ENCODE measurements at regions not wholly inside any gene's neighbourhood (a gene's known extent, or its start where the extent isn't known, plus 50 kb on each side); places are given as distances from the start of the nearest gene placed in this dataset.

- Histone ChIP-seq H3K4me1 (ENCODE audit: insufficient read depth, low read length) (peaks cover 5% of the 10 kb centered on the region), H3K9me3 (ENCODE audit: low read depth, low read length) (no peaks in the 10 kb centered on the region), H3K36me3 (ENCODE audit: insufficient read depth, low read length) (no peaks in the 10 kb centered on the region), H3K27me3 (ENCODE audit: insufficient read depth, low read length) (no peaks in the 10 kb centered on the region), H2AFZ (ENCODE audit: low read length) (no peak overlapping the region), H3K4me2 (ENCODE audit: insufficient read depth, low read length) (no peak overlapping the region), H3K4me3 (ENCODE audit: insufficient read depth, low read length) (no peak overlapping the region), H3K27ac (ENCODE audit: low read depth, low read length) (no peak overlapping the region), H3K79me2 (ENCODE audit: insufficient read depth, low read length) (no peaks in the 10 kb centered on the region), H4K20me1 (ENCODE audit: insufficient read depth, low read length) (no peaks in the 10 kb centered on the region)
- no peak for TF ChIP-seq CTCF (IDR thresholded peaks at IDR 0.05; ENCODE audit: extremely low read depth, low read depth, low read length)
- no peak for DNase-seq (ENCODE audit: insufficient read length, low spot score, missing footprints)
Measured at GRCh38 chr12:92419201-92419600, 273.6 kb upstream of the BTG1 start.

GRCh38 chr12:92418381-92418780, 272.7 kb upstream of the BTG1 start:
- H2AFZ ChIP-seq (ENCODE audit: low read length): no peak overlapping the region
- no peak overlapping the region for H3K4me3 ChIP-seq (ENCODE audit: insufficient read depth, low read length)
- no peaks in the 10 kb centered on the region for H3K9me3 ChIP-seq (ENCODE audit: low read depth, low read length)
- no peak for TF ChIP-seq CTCF (IDR thresholded peaks at IDR 0.05; ENCODE audit: extremely low read depth, low read depth, low read length)
- DNase-seq (ENCODE audit: insufficient read length, low spot score, missing footprints): no peak
- no peaks in the 10 kb centered on the region for H4K20me1 ChIP-seq (ENCODE audit: insufficient read depth, low read length)
- H3K4me1 ChIP-seq (ENCODE audit: insufficient read depth, low read length): peaks cover 5% of the 10 kb centered on the region
- no peaks in the 10 kb centered on the region for H3K27me3 ChIP-seq (ENCODE audit: insufficient read depth, low read length)
- H3K79me2 ChIP-seq (ENCODE audit: insufficient read depth, low read length): no peaks in the 10 kb centered on the region
- H3K36me3 ChIP-seq (ENCODE audit: insufficient read depth, low read length): no peaks in the 10 kb centered on the region
- H3K4me2 ChIP-seq (ENCODE audit: insufficient read depth, low read length): no peak overlapping the region
- no peak overlapping the region for H3K27ac ChIP-seq (ENCODE audit: low read depth, low read length)

DNA sequence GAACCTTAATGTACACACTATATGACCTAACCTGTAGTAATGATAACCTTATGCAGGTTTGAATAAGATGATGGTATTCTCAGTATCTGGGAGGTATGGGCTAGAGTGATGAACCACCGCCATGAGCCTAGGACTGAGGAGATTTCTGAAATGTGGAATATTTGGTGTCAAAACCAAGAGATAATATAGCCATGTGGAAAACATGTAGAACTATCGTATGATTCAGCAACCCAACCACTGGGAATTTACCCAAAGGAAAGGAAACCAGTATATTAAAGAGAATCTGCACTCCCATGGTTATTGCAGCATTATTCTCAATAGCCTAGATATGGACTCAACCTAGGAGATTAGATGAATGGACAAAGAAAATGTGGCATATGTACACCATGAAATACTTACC, 271.7 kb upstream of the BTG1 start:
- Histone ChIP-seq H3K4me3 (ENCODE audit: insufficient read depth, low read length) (no peak overlapping the region), H2AFZ (ENCODE audit: low read length) (no peak overlapping the region), H4K20me1 (ENCODE audit: insufficient read depth, low read length) (no peaks in the 10 kb centered on the region), H3K27me3 (ENCODE audit: insufficient read depth, low read length) (no peaks in the 10 kb centered on the region), H3K4me2 (ENCODE audit: insufficient read depth, low read length) (no peak overlapping the region), H3K9me3 (ENCODE audit: low read depth, low read length) (no peaks in the 10 kb centered on the region), H3K36me3 (ENCODE audit: insufficient read depth, low read length) (no peaks in the 10 kb centered on the region), H3K4me1 (ENCODE audit: insufficient read depth, low read length) (peaks cover 5% of the 10 kb centered on the region), H3K79me2 (ENCODE audit: insufficient read depth, low read length) (no peaks in the 10 kb centered on the region), H3K27ac (ENCODE audit: low read depth, low read length) (no peak overlapping the region)
- DNase-seq (ENCODE audit: insufficient read length, low spot score, missing footprints): no peak
- TF ChIP-seq CTCF (IDR thresholded peaks at IDR 0.05; ENCODE audit: extremely low read depth, low read depth, low read length): no peak

GRCh38 chr12:92416385-92416812, 270.8 kb upstream of the BTG1 start:
- TF ChIP-seq CTCF (IDR thresholded peaks at IDR 0.05; ENCODE audit: extremely low read depth, low read depth, low read length): no peak
- no peak overlapping the region for H3K4me3 ChIP-seq (ENCODE audit: insufficient read depth, low read length)

More at GRCh38 chr12:92416385-92416812, 270.8 kb upstream of the BTG1 start:
- H3K79me2 ChIP-seq (ENCODE audit: insufficient read depth, low read length): no peaks in the 10 kb centered on the region
- DNase-seq (ENCODE audit: insufficient read length, low spot score, missing footprints): no peak
- no peaks in the 10 kb centered on the region for H3K27me3 ChIP-seq (ENCODE audit: insufficient read depth, low read length)
- no peak overlapping the region for H3K27ac ChIP-seq (ENCODE audit: low read depth, low read length)
- no peaks in the 10 kb centered on the region for H3K36me3 ChIP-seq (ENCODE audit: insufficient read depth, low read length)
- H2AFZ ChIP-seq (ENCODE audit: low read length): no peak overlapping the region
- H3K4me2 ChIP-seq (ENCODE audit: insufficient read depth, low read length): no peak overlapping the region
- H4K20me1 ChIP-seq (ENCODE audit: insufficient read depth, low read length): no peaks in the 10 kb centered on the region
- H3K9me3 ChIP-seq (ENCODE audit: low read depth, low read length): no peaks in the 10 kb centered on the region
- H3K4me1 ChIP-seq (ENCODE audit: insufficient read depth, low read length): peaks cover 1% of the 10 kb centered on the region

Data from osteoblast (primary cell).